Fibroblast of pulmonary artery (primary cell): ENCODE measurements at regions not wholly inside any gene's neighbourhood (a gene's known extent, or its start where the extent isn't known, plus 50 kb on each side); places are given as distances from the start of the nearest gene placed in this dataset.

Experiments
- DNase-seq: peaks from one replicate; pipeline ENCODE4 v3.0.0-alpha.2; 2010; ENCODE audit warnings: low read depth
- H3K4me3 ChIP-seq: replicated peaks from 2 replicates; pipeline ENCODE4 v1.5.1; 2011; ENCODE audit warnings: low read depth, mild to moderate bottlenecking, control low read depth, low read length, moderate library complexity
- CTCF ChIP-seq: IDR thresholded peaks from 2 replicates; pipeline ENCODE4 v1.5.1; 2011; ENCODE audit warnings: mild to moderate bottlenecking, control low read depth, low read length, inconsistent platforms; ENCODE audit errors: missing control alignments

GRCh38 chr19:34305221-34306083, 51.1 kb downstream of the GARRE1 start:
- TF ChIP-seq CTCF: no peak
- peak; percentile 41 for DNase-seq
- no peak overlapping the region for H3K4me3 ChIP-seq

- DNase-seq: no peak
- TF ChIP-seq CTCF: no peak
- H3K4me3 ChIP-seq: no peak overlapping the region
These were observed 51.9 kb downstream of the GARRE1 start for GRCh38 chr19:34306213-34306661.

GRCh38 chr19:34306824-34307223, 52.5 kb downstream of the GARRE1 start:
- no peak for TF ChIP-seq CTCF
- no peak for DNase-seq
- no peak overlapping the region for H3K4me3 ChIP-seq

GRCh38 chr19:34308381-34309367, 54.3 kb downstream of the GARRE1 start:
- no peak for TF ChIP-seq CTCF
- H3K4me3 ChIP-seq: no peak overlapping the region
- DNase-seq: peak; percentile 89

- DNase-seq: no peak
- no peak overlapping the region for H3K4me3 ChIP-seq
- no peak for TF ChIP-seq CTCF
These were observed 55.2 kb downstream of the GARRE1 start for GRCh38 chr19:34309368-34310138.

GRCh38 chr19:34310494-34310981, 54.5 kb upstream of the GPI start:
- no peak for TF ChIP-seq CTCF
- DNase-seq: no peak
- no peak overlapping the region for H3K4me3 ChIP-seq
